Ovary (tissue), 7 donors: ENCODE measurements at regions not wholly inside any gene's neighbourhood (a gene's known extent, or its start where the extent isn't known, plus 50 kb on each side); places are given as distances from the start of the nearest gene placed in this dataset.
A peak's percentile ranks its signal among the peaks of the same experiment; 100 is the strongest.

Experiments used
- DNase-seq, 5 donors: peaks; one replicate each; pipeline ENCODE4 v3.0.0-alpha.2; 2019 to 2020
- H3K27ac ChIP-seq, 2 donors: fragments of 200-600 bp; one replicate each; pipeline versions ENCODE4 v1.5.1 to v1.8.0; 2019 to 2022
- H3K27me3 ChIP-seq: fragments of 200-600 bp; one replicate; pipeline ENCODE4 v1.8.0; 2022
- H3K36me3 ChIP-seq: fragments of 200-600 bp; sonication (generic); one replicate; pipeline ENCODE4 v1.5.1; 2019
- H3K4me1 ChIP-seq: one replicate; pipeline ENCODE4 v1.8.1; 2013; ENCODE audit warnings: mild to moderate bottlenecking, moderate library complexity; ENCODE audit not compliant: insufficient read depth
- H3K4me3 ChIP-seq: fragments of 200-600 bp; sonication (generic); one replicate; pipeline ENCODE4 v1.5.1; 2017
- H3K9me3 ChIP-seq, 2 donors: fragments of 200-600 bp in 1 of 2; sonication (generic) in 1 of 2; one replicate each; pipeline versions ENCODE4 v1.5.1 to v1.8.1; 2013 to 2019; ENCODE audit warnings: mild to moderate bottlenecking in 1 of 2, moderate library complexity in 1 of 2
- EP300 ChIP-seq: sonication (generic); formaldehyde crosslinking; IDR thresholded peaks from one replicate; pipeline ENCODE4 v1.6.1; 2017; ENCODE audit warnings: antibody characterized with exemption
- POLR2A ChIP-seq: fragments of 450-650 bp; IDR thresholded peaks from one replicate; pipeline ENCODE4 v1.6.1; 2017; ENCODE audit warnings: antibody characterized with exemption, mild to moderate bottlenecking, moderate library complexity
- whole genome bisulfite sequencing, 3 donors: extraction: QIAGEN DNeasy Blood & Tissue Kit in 1 of 3; methylation state at CpG; one replicate each; pipeline versions ENCODE4 v1.1.5 to v1.1.7; 2013 to 2017; 5-methylcytosine and 5-hydroxymethylcytosine counted together
- intact Hi-C, 4 donors: fragments of 100-400 bp; cut with DNase I; formaldehyde crosslinking; loops; one replicate each; pipeline versions ENCODE4 v1.11.0 to v1.15.1; 2022 to 2023
- TF ChIP-seq, protein P1 (sequence below), 3 donors: fragments of 450-650 bp in 2 of 3; fragments of 200-600 bp in 1 of 3; IDR thresholded peaks; one replicate each; pipeline versions ENCODE4 v1.5.1 to v1.8.0; 2016 to 2022; ENCODE audit warnings: antibody characterized with exemption in 3 of 3, mild to moderate bottlenecking in 1 of 3
- donor health status: DM: no; HTN: no; CAD: no; lungs with moderate emphysema.
- donor health status: DM: no; HTN: no; CAD: no.
- donor health status: Bipolar disorder and iron deficiency.
- donor health status: DM: no; HTN: no; CAD: no.
- donor health status: DM: yes; HTN: yes; CAD: no.

DNA sequence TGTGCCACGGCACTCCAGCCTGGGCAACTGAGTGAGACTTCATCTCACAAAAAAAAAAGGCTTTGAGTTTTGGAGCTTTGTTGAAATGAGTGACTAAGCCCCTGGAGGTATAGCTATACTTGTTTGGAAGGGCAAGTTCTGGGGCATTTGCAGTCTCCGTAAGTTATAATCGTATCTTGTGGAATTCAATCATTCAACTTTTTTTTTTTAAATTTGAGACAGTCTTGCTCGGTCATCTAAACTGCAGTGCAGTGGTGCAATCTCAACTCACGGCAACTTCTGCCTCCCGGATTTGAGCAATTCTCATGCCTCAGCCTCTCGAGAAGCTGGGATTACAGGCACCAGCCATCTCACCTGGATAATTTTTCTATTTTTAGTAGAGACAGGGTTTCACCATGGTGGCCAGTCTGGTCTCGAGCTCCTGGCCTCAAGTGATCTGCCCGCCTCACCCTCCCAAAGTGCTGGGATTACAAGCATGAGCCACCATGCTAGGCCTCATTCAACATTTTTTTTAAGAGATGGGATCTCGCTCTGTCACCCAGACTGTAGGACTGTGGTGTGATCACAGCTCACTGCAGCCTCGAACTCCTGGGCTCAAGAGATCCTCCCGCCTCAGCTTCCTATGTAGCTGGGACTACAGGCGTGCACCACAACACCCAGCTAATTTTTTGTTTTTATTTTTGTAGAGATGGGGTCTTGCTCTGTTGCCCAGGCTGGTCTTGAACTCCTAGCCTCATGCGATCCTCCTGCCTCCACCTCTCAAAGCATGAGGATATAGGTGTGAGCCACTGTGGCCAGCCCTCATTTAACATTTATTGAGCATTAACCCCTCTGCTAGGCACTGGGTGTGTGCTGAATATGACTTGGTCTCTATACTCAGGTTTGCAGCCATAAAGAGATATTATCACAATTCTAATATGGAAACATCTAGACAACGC lies 133.7 kb upstream of the MAP1LC3B2 start:
- H3K27ac ChIP-seq, result no peak overlapping the region
- no peak for DNase-seq
- 93 to 96% (median 94%) methylated on average over 15 of the region's 15 CpGs for WGBS, 3 donors
- intact Hi-C loops, result loop anchor here in 2 of 4 donors (5.0 to 10.0 kb wide), 2 partner anchors 148 to 151 kb away; partner anchors contain the start of gene MED13L (in 2 of the 2)
- no peaks in the 10 kb centered on the region for H3K27me3 ChIP-seq
- H3K36me3 ChIP-seq, result no peaks in the 10 kb centered on the region
- TF ChIP-seq, protein P1, sequence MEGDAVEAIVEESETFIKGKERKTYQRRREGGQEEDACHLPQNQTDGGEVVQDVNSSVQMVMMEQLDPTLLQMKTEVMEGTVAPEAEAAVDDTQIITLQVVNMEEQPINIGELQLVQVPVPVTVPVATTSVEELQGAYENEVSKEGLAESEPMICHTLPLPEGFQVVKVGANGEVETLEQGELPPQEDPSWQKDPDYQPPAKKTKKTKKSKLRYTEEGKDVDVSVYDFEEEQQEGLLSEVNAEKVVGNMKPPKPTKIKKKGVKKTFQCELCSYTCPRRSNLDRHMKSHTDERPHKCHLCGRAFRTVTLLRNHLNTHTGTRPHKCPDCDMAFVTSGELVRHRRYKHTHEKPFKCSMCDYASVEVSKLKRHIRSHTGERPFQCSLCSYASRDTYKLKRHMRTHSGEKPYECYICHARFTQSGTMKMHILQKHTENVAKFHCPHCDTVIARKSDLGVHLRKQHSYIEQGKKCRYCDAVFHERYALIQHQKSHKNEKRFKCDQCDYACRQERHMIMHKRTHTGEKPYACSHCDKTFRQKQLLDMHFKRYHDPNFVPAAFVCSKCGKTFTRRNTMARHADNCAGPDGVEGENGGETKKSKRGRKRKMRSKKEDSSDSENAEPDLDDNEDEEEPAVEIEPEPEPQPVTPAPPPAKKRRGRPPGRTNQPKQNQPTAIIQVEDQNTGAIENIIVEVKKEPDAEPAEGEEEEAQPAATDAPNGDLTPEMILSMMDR (IDR thresholded peaks at IDR 0.05), result no peak
- TF ChIP-seq POLR2A, result no peak
- TF ChIP-seq EP300, result no peak
- H3K9me3 ChIP-seq, result no peaks in the 10 kb centered on the region
- peaks cover 4% of the 10 kb centered on the region for H3K4me1 ChIP-seq
- no peak overlapping the region for H3K4me3 ChIP-seq

DNA sequence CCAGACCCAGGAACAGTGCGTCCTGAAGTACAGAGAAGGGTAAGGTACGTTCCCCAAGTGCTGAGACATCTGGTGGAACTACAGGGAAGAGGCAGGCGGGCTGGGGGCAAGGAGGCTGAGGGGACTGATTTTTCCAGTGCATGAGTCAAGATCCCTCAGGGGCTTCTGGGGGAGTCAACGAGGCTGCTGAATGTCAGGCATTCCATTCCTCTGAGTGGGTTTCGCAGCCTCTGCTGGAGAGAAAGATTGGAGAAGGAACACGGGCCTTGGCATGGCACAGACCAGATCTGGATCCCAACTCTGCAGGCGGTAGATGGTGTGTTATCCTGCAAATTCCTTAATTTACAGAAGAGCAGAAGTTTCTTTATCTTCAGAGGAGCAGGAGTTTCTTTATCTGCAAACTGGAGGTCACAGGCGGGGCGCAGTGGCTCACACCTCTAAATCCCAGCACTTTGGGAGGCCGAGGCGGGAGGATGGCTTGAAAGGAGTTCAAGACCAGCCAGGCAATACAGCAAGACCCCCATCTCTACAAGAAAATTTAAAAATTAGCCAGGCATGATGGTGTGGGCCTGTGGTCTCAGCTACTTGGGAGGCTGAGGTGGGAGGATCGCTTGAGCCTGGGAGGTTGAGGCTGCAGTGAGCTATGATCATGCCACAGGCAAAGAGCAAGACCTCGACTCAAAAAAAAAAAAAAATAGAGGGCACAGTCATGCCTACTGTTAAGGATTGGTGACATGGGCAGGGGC lies 132.6 kb upstream of the MAP1LC3B2 start:
- Histone ChIP-seq H3K36me3 (no peaks in the 10 kb centered on the region), H3K4me1 (peaks cover 4% of the 10 kb centered on the region), H3K9me3 (no peaks in the 10 kb centered on the region), H3K4me3 (no peak overlapping the region), H3K27me3 (no peaks in the 10 kb centered on the region), H3K27ac (no peak overlapping the region)
- 25 to 37% (median 31%) methylated on average over 13 of the region's 13 CpGs for WGBS, 3 donors
- DNase-seq, result peak; percentile 67 to 85 (median 83)
- intact Hi-C loops, result loop anchor here in 2 of 4 donors (5.0 to 10.0 kb wide), 2 partner anchors 149 to 152 kb away; partner anchors contain the start of gene MED13L (in 2 of the 2)
- TF ChIP-seq POLR2A (no peak), EP300 (no peak)
- TF ChIP-seq, protein P1 (IDR thresholded peaks at IDR 0.05), result peak in 2 of 3 donors; percentile 28 to 31

DNA sequence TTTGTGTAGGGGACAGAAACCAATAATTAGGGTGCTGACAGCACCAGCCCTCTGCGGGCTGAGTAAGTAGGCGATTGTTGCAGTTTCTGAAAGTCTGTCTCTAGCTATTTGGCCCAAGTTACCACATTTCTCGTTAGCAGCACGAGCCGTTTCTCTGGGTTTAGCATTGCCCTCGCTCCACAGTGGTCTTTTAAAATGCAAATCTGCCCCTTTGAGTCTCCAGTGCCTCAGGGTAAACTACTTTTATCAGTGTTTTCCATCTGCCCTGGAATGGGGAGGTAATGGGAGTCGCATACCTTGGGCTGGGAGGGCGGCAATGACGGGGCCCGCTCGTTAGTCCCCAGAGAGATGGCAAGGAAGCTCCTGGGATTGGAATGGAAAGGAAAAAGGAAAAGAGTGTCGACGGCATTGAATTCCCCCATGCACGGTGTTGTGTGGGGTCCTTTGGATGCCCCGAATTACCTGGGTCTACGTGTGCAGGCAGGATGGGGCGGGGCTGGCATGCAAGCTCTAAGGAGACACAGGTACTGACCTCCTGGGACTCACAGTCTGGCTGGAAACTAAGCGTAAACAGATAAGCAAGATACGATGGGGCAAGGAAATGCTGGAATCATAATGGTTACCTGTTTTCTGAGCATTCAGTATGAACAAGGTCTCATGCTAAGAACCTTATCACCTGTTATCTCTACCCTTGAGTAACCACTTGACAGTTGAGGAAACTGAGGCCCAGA lies 131.8 kb upstream of the MAP1LC3B2 start:
- Histone ChIP-seq H3K27me3 (no peaks in the 10 kb centered on the region), H3K4me3 (no peak overlapping the region), H3K9me3 (no peaks in the 10 kb centered on the region), H3K36me3 (no peaks in the 10 kb centered on the region), H3K4me1 (peaks cover 4% of the 10 kb centered on the region), H3K27ac (no peak overlapping the region)
- DNase-seq, result no peak
- no peak for TF ChIP-seq EP300
- TF ChIP-seq POLR2A, result no peak
- TF ChIP-seq, protein P1 (IDR thresholded peaks at IDR 0.05), result no peak
- WGBS, 3 donors, result 74 to 83% (median 77%) methylated on average over 19 of the region's 19 CpGs
- intact Hi-C loops, result loop anchor here in 2 of 4 donors (5.0 to 10.0 kb wide), 2 partner anchors 150 to 153 kb away; partner anchors contain the start of gene MED13L (in 2 of the 2)
